ENCODE measurements at regions not wholly inside any gene's neighbourhood (a gene's known extent, or its start where the extent isn't known, plus 50 kb on each side); places are given as distances from the start of the nearest gene placed in this dataset.
A peak's percentile ranks its signal among the peaks of the same experiment; 100 is the strongest.

- 74 to 90% methylated on average over 1 of the region's 1 CpG for WGBS, 2 donors
- Histone ChIP-seq H3K27ac (ENCODE audit: low read depth in 1 of 2, low read length in 1 of 2) (no peak overlapping the region), H3K4me1 (ENCODE audit: control insufficient read depth in 5 of 5, insufficient read depth in 5 of 5, low read length in 5 of 5) (no peaks in the 10 kb centered on the region), H3K9me3 (ENCODE audit: control insufficient read depth in 4 of 4, insufficient read depth in 3 of 4, low read length in 3 of 4) (no peaks in the 10 kb centered on the region), H3K9ac (ENCODE audit: insufficient read depth in 1 of 2, low read length in 2 of 2) (no peak overlapping the region), H3K27me3 (ENCODE audit: control insufficient read depth in 3 of 3, insufficient read depth in 3 of 3, low read length in 2 of 3) (no peaks in the 10 kb centered on the region), H3K36me3 (ENCODE audit: control insufficient read depth in 4 of 4, insufficient read depth in 4 of 4, low read length in 4 of 4) (no peaks in the 10 kb centered on the region), H3K4me3 (no peak overlapping the region)
- TF ChIP-seq CTCF (IDR thresholded peaks at IDR 0.05; ENCODE audit: control extremely low read depth, extremely low read depth) = no peak
- DNase-seq = no peak
- ATAC-seq (ENCODE audit: insufficient read depth, low FRiP score) = no peak
Observed at GRCh38 chr4:157607996-157608395, 387.5 kb downstream of the GRIA2 start.

GRCh38 chr4:157600583-157600982, 380.1 kb downstream of the GRIA2 start:
- Histone ChIP-seq H3K9me3 (ENCODE audit: control insufficient read depth in 4 of 4, insufficient read depth in 3 of 4, low read length in 3 of 4) (no peaks in the 10 kb centered on the region), H3K9ac (ENCODE audit: insufficient read depth in 1 of 2, low read length in 2 of 2) (no peak overlapping the region), H3K27me3 (ENCODE audit: control insufficient read depth in 3 of 3, insufficient read depth in 3 of 3, low read length in 2 of 3) (no peaks in the 10 kb centered on the region), H3K4me3 (no peak overlapping the region), H3K36me3 (ENCODE audit: control insufficient read depth in 4 of 4, insufficient read depth in 4 of 4, low read length in 4 of 4) (no peaks in the 10 kb centered on the region), H3K27ac (ENCODE audit: low read depth in 1 of 2, low read length in 1 of 2) (no peak overlapping the region), H3K4me1 (ENCODE audit: control insufficient read depth in 5 of 5, insufficient read depth in 5 of 5, low read length in 5 of 5) (no peaks in the 10 kb centered on the region)
- ATAC-seq (ENCODE audit: insufficient read depth, low FRiP score) (no peak), DNase-seq (no peak)
- WGBS, 2 donors = 68 to 80% methylated on average over 1 of the region's 1 CpG
- TF ChIP-seq CTCF (IDR thresholded peaks at IDR 0.05; ENCODE audit: control extremely low read depth, extremely low read depth) = no peak

GRCh38 chr4:157591245-157591644, 370.7 kb downstream of the GRIA2 start:
- Histone ChIP-seq H3K36me3 (ENCODE audit: control insufficient read depth in 4 of 4, insufficient read depth in 4 of 4, low read length in 4 of 4) (no peaks in the 10 kb centered on the region), H3K4me1 (ENCODE audit: control insufficient read depth in 5 of 5, insufficient read depth in 5 of 5, low read length in 5 of 5) (peaks cover 0 to 18% (median 0%) of the 10 kb centered on the region in 5 donors), H3K9ac (ENCODE audit: insufficient read depth in 1 of 2, low read length in 2 of 2) (no peak overlapping the region), H3K27me3 (ENCODE audit: control insufficient read depth in 3 of 3, insufficient read depth in 3 of 3, low read length in 2 of 3) (no peaks in the 10 kb centered on the region), H3K27ac (ENCODE audit: low read depth in 1 of 2, low read length in 1 of 2) (no peak overlapping the region), H3K4me3 (no peak overlapping the region), H3K9me3 (ENCODE audit: control insufficient read depth in 4 of 4, insufficient read depth in 3 of 4, low read length in 3 of 4) (no peaks in the 10 kb centered on the region)
- TF ChIP-seq CTCF (IDR thresholded peaks at IDR 0.05; ENCODE audit: control extremely low read depth, extremely low read depth) = no peak
- DNase-seq (peak in 2 of 3 donors; percentile 46 to 51), ATAC-seq (ENCODE audit: insufficient read depth, low FRiP score) (no peak)

GRCh38 chr4:157590679-157591078, 370.2 kb downstream of the GRIA2 start:
- H3K27ac ChIP-seq (ENCODE audit: low read depth in 1 of 2, low read length in 1 of 2) = no peak overlapping the region
- H3K27me3 ChIP-seq (ENCODE audit: control insufficient read depth in 3 of 3, insufficient read depth in 3 of 3, low read length in 2 of 3) = no peaks in the 10 kb centered on the region
- peak in 2 of 3 donors; percentile 29 to 35 for DNase-seq
- no peaks in the 10 kb centered on the region for H3K36me3 ChIP-seq (ENCODE audit: control insufficient read depth in 4 of 4, insufficient read depth in 4 of 4, low read length in 4 of 4)
- no peaks in the 10 kb centered on the region for H3K9me3 ChIP-seq (ENCODE audit: control insufficient read depth in 4 of 4, insufficient read depth in 3 of 4, low read length in 3 of 4)
- TF ChIP-seq CTCF (IDR thresholded peaks at IDR 0.05; ENCODE audit: control extremely low read depth, extremely low read depth) = no peak
- H3K9ac ChIP-seq (ENCODE audit: insufficient read depth in 1 of 2, low read length in 2 of 2) = no peak overlapping the region
- H3K4me1 ChIP-seq (ENCODE audit: control insufficient read depth in 5 of 5, insufficient read depth in 5 of 5, low read length in 5 of 5) = peaks cover 0 to 18% (median 0%) of the 10 kb centered on the region in 5 donors
- WGBS, 2 donors = 44 to 54% methylated on average over 2 of the region's 2 CpGs
- ATAC-seq (ENCODE audit: insufficient read depth, low FRiP score) = no peak
- H3K4me3 ChIP-seq = no peak overlapping the region

Data from lung (tissue), 11 donors.